ENCODE measurements at regions not wholly inside any gene's neighbourhood (a gene's known extent, or its start where the extent isn't known, plus 50 kb on each side); places are given as distances from the start of the nearest gene placed in this dataset.

- H3K4me3 ChIP-seq (ENCODE audit: control insufficient read depth, low read depth, low read length): no peak overlapping the region
- TF ChIP-seq CTCF (IDR thresholded peaks at IDR 0.05; ENCODE audit: control insufficient read depth, insufficient read depth, low read depth, low read length, missing control alignments): no peak
- no peak for DNase-seq (ENCODE audit: low read depth)
These were observed 260.6 kb upstream of the TNP1 start for GRCh38 chr2:217120429-217120828.

- TF ChIP-seq CTCF (IDR thresholded peaks at IDR 0.05; ENCODE audit: control insufficient read depth, insufficient read depth, low read depth, low read length, missing control alignments): no peak
- H3K4me3 ChIP-seq (ENCODE audit: control insufficient read depth, low read depth, low read length): no peak overlapping the region
- DNase-seq (ENCODE audit: low read depth): no peak
These were observed 258.9 kb upstream of the TNP1 start for GRCh38 chr2:217118559-217119284.

- no peak for TF ChIP-seq CTCF (IDR thresholded peaks at IDR 0.05; ENCODE audit: control insufficient read depth, insufficient read depth, low read depth, low read length, missing control alignments)
- no peak for DNase-seq (ENCODE audit: low read depth)
- H3K4me3 ChIP-seq (ENCODE audit: control insufficient read depth, low read depth, low read length): no peak overlapping the region
These were observed 257.7 kb upstream of the TNP1 start for GRCh38 chr2:217117523-217117922.

GRCh38 chr2:217116610-217117009, 256.7 kb upstream of the TNP1 start:
- H3K4me3 ChIP-seq (ENCODE audit: control insufficient read depth, low read depth, low read length): no peak overlapping the region
- DNase-seq (ENCODE audit: low read depth): no peak
- no peak for TF ChIP-seq CTCF (IDR thresholded peaks at IDR 0.05; ENCODE audit: control insufficient read depth, insufficient read depth, low read depth, low read length, missing control alignments)

GRCh38 chr2:217114117-217114516, 254.3 kb upstream of the TNP1 start:
- no peak for TF ChIP-seq CTCF (IDR thresholded peaks at IDR 0.05; ENCODE audit: control insufficient read depth, insufficient read depth, low read depth, low read length, missing control alignments)
- no peak overlapping the region for H3K4me3 ChIP-seq (ENCODE audit: control insufficient read depth, low read depth, low read length)
- DNase-seq (ENCODE audit: low read depth): no peak

GRCh38 chr2:217113491-217113890, 253.6 kb upstream of the TNP1 start:
- H3K4me3 ChIP-seq (ENCODE audit: control insufficient read depth, low read depth, low read length): no peak overlapping the region
- DNase-seq (ENCODE audit: low read depth): no peak
- no peak for TF ChIP-seq CTCF (IDR thresholded peaks at IDR 0.05; ENCODE audit: control insufficient read depth, insufficient read depth, low read depth, low read length, missing control alignments)
